ENCODE measurements at regions not wholly inside any gene's neighbourhood (a gene's known extent, or its start where the extent isn't known, plus 50 kb on each side); places are given as distances from the start of the nearest gene placed in this dataset.

DNA sequence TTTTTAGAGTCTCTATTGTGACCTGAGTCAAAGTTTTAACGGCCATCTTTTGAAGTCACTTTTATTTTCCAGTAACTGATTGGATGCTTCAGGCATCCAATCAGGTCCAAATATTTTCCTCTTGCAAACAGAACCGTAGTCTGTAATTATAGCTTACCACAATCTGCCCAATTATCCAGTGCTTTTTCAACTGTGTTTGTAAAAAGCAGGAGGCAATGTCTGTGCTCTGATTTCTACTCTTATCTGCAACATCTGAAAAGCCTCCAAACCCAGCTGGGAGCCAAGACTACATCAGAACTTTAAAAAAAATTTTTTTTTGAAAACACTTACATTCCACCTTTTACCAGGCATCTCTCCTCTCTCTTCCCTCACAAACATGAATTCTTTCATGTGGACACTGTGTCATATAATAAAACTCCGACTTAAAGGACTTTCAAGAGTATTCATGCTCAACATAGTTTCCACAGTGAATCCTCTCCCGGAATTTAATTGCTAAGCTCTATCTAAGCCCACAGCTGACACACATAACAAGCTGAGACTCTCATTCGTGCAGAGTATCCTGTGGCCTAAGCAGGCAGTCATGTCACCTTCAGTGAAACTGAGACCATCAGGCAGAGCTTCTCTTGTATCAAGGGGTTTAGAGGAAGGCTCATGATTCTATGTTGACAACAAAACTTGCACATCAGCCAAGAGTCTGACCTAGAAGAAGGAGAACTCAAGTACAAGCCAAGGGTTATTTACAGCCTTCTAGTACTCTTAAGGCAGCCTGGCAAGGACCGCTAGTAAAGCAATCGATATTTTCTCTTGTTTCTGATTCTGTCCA, 272.7 kb downstream of the TLE1 start:
- Mint-ChIP-seq H3K36me3 (ENCODE audit: insufficient read depth) (no peaks in the 10 kb centered on the region), H3K4me1 (no peaks in the 10 kb centered on the region), H3K27ac (ENCODE audit: low read depth) (no peak overlapping the region), H3K27me3 (no peaks in the 10 kb centered on the region), H3K9me3 (peaks cover 11% of the 10 kb centered on the region), H3K4me3 (no peak overlapping the region)
- DNase-seq (ENCODE audit: low spot score in 2 of 2) = no peak
- no peak for ATAC-seq (replicated peaks; ENCODE audit: extremely low read depth, poor library complexity, severe bottlenecking)

DNA sequence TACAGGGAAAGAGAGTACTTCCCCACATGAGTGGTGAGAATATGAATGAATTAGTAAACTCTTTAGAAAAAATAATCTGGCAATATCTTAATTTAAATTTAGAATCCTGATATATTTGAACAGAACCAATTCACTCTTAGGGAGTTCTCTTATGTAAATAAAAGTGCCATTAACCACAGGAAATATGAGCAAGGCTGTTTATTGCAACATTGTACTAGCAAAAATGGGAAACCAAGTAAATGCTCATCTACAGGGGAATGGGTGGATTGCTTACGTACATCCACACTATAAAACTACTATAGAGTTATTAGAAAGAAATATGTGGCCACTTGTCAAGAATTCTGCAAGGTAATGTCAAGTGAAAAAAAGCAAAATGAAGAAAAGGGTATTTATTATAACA, 274.5 kb downstream of the TLE1 start:
- ATAC-seq (replicated peaks; ENCODE audit: extremely low read depth, poor library complexity, severe bottlenecking) (no peak), DNase-seq (ENCODE audit: low spot score in 2 of 2) (no peak)
- no peak overlapping the region for H3K4me3 Mint-ChIP-seq
- H3K27me3 Mint-ChIP-seq = no peaks in the 10 kb centered on the region
- no peak overlapping the region for H3K27ac Mint-ChIP-seq (ENCODE audit: low read depth)
- peaks cover 11% of the 10 kb centered on the region for H3K9me3 Mint-ChIP-seq
- no peaks in the 10 kb centered on the region for H3K4me1 Mint-ChIP-seq
- H3K36me3 Mint-ChIP-seq (ENCODE audit: insufficient read depth) = no peaks in the 10 kb centered on the region

DNA sequence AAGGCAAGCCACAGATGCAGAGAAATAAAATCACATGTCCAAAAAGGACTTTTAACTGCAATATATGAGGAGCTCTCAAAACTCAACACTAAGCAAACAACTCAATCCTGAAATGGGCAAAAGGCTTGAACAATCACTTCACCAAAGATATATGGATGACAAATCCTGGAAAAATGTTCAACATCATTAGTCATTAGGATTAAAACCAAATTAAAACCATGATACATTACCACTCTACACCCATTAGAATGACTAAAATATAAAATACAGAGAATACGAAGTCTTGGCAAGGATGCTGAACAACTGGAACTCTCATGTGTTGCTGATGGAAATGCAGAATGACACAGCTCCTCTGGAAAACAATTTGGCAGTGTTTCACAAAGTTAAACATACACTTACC, 277.4 kb downstream of the TLE1 start:
- H3K4me1 Mint-ChIP-seq = no peaks in the 10 kb centered on the region
- no peak overlapping the region for H3K4me3 Mint-ChIP-seq
- peaks cover 13% of the 10 kb centered on the region for H3K9me3 Mint-ChIP-seq
- DNase-seq (ENCODE audit: low spot score in 2 of 2) (no peak), ATAC-seq (replicated peaks; ENCODE audit: extremely low read depth, poor library complexity, severe bottlenecking) (no peak)
- peaks cover 2% of the 10 kb centered on the region for H3K36me3 Mint-ChIP-seq (ENCODE audit: insufficient read depth)
- no peaks in the 10 kb centered on the region for H3K27me3 Mint-ChIP-seq
- H3K27ac Mint-ChIP-seq (ENCODE audit: low read depth) = no peak overlapping the region

DNA sequence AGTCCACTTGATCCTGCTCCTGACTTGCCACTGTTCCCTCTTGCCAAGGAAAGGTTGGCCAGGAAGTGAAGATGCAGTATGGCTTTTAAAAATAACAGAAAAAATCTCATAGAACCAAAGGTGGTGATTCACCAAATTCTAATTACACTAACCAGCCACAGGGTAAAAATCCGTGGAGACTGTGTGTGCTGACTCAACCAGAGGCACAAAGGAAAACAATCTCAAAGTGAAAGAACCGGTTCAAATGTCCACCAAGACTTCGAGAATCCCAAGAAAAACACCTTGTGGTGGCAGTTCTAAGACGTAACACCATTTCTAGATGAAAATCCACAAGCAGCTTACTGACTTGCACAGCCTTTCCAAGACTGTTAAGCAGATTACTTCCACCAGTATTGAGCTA, 279.1 kb downstream of the TLE1 start:
- H3K27ac Mint-ChIP-seq (ENCODE audit: low read depth) = no peak overlapping the region
- peaks cover 7% of the 10 kb centered on the region for H3K9me3 Mint-ChIP-seq
- H3K4me1 Mint-ChIP-seq = no peaks in the 10 kb centered on the region
- DNase-seq (ENCODE audit: low spot score in 2 of 2) (no peak), ATAC-seq (replicated peaks; ENCODE audit: extremely low read depth, poor library complexity, severe bottlenecking) (no peak)
- peaks cover 2% of the 10 kb centered on the region for H3K36me3 Mint-ChIP-seq (ENCODE audit: insufficient read depth)
- no peaks in the 10 kb centered on the region for H3K27me3 Mint-ChIP-seq
- no peak overlapping the region for H3K4me3 Mint-ChIP-seq

DNA sequence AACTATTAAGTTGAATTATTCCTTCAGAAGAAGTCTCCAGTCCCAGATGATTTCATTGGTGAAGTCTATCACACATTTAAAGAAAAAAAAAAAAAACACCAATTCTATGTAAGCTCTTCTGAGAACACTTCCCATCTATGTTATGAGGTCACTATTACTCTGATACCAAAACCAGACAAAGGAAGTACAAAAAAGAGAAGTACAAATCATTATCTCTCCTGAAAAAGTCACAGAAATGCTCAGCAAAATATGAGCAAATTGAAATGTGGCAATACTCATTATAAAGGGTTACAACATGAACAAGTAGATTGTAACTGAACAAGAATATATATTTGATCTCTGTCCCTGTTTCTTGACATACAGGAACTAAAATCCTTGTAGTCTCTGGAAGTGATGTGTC, 280.4 kb downstream of the TLE1 start:
- H3K27me3 Mint-ChIP-seq = no peaks in the 10 kb centered on the region

DNA sequence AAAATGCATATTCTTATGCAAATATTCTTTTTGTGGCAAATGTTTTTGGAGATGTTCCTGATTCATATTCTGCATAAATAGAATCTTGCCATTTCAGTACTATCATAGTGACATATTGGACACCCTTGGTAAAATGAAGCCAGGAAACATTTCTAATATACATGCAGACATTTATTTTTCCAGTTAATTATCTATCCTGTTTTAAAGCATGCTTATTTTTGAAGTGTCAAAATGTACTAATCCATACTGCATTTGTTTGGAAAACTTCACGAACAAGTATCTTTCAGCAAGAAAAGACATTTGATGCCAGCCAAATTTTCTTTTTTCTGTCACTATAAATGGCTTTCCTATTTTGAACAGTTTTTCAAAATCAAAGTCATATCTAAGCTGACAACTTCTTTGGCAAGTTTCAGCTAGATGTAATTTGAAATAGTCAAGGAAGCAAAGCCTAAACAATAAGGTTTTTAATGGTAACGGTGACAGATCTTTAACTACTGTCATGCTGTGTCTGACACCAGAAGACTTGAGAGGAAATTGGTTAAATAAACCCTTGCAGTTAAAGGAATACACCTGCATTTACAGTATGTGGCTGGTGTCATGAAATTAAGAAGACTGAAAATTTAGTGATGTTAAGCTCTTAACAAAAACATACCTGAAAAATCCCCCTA, 284.3 kb downstream of the TLE1 start:
- Mint-ChIP-seq H3K27me3 (no peaks in the 10 kb centered on the region), H3K4me1 (no peaks in the 10 kb centered on the region), H3K9me3 (peaks cover 23% of the 10 kb centered on the region), H3K4me3 (no peak overlapping the region), H3K36me3 (ENCODE audit: insufficient read depth) (peaks cover 4% of the 10 kb centered on the region), H3K27ac (ENCODE audit: low read depth) (no peak overlapping the region)
- ATAC-seq (replicated peaks; ENCODE audit: extremely low read depth, poor library complexity, severe bottlenecking) = no peak
- DNase-seq (ENCODE audit: low spot score in 2 of 2) = no peak

More for the DNA sequence above, 280.4 kb downstream of the TLE1 start:
- Mint-ChIP-seq H3K36me3 (ENCODE audit: insufficient read depth) (peaks cover 2% of the 10 kb centered on the region), H3K4me3 (no peak overlapping the region), H3K4me1 (no peaks in the 10 kb centered on the region), H3K9me3 (peaks cover 13% of the 10 kb centered on the region), H3K27ac (ENCODE audit: low read depth) (no peak overlapping the region)
- DNase-seq (ENCODE audit: low spot score in 2 of 2) (no peak), ATAC-seq (replicated peaks; ENCODE audit: extremely low read depth, poor library complexity, severe bottlenecking) (no peak)

DNA sequence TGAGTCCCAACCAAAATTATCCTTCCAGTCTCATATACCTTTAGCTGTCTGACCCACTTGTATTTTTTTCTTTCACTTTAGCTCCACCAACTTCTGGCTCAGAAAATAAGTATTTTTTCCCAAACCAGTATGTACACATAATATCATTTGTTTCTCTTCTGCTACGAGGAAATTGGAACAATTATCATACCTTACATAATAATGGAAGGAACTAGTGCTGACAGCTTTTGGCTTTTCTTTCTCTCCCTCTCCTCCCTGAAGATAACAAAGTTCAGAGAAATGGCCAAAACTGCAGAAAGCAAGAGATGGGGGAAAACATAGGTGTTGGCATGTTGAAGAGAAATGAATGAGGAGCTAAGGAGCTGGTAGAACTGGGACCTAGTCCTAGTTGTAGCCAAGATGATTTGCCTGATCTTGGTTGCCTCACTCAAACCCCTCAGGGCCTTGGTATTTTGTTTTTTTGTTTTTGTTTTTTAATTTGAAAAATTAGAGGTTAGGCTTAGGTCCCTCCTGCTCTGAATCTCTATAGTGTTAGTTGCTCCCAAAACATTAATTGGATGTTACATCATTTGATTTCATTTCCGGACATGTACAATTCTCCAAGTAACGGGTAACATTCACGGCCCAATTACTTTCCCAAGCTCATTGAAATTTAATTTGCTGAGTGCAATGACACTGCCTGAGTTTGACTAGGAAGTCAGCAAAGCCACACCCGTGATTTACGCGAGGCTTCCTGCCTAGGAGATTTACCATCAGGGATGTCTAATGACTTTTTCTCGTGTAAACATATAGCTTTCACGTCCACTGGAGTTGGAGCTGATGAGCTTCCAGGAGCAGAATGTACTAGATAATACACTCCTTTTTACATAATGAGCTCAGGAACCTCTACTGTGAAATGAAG, 291.6 kb downstream of the TLE1 start:
- H3K9me3 Mint-ChIP-seq = peaks cover 32% of the 10 kb centered on the region
- H3K27ac Mint-ChIP-seq (ENCODE audit: low read depth) = no peak overlapping the region
- DNase-seq (ENCODE audit: low spot score in 2 of 2) = no peak
- H3K4me1 Mint-ChIP-seq = no peaks in the 10 kb centered on the region
- no peak overlapping the region for H3K4me3 Mint-ChIP-seq
- H3K36me3 Mint-ChIP-seq (ENCODE audit: insufficient read depth) = peaks cover 2% of the 10 kb centered on the region
- ATAC-seq (replicated peaks; ENCODE audit: extremely low read depth, poor library complexity, severe bottlenecking) = no peak
- H3K27me3 Mint-ChIP-seq = no peaks in the 10 kb centered on the region

DNA sequence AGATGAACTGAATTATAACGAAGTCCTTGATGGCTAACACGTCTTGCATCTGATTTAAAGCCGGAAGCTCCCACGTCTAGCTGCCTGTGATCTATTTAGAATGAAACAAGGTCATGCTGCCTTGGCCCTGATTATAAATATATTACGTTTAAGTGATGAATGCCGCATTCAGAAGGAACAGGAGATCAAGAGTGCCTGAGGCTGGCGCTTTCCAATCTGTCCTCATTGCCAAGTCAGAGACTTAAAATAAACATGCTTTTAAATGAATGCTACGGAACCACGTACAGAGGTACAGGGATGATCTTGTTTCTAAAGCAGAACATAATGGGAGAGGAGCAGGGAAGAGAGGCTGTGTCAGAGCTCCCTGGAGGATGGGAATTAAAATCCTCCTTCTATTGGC, 292.8 kb downstream of the TLE1 start:
- Mint-ChIP-seq H3K27ac (ENCODE audit: low read depth) (no peak overlapping the region), H3K9me3 (peaks cover 31% of the 10 kb centered on the region), H3K4me3 (no peak overlapping the region), H3K4me1 (no peaks in the 10 kb centered on the region), H3K36me3 (ENCODE audit: insufficient read depth) (no peaks in the 10 kb centered on the region), H3K27me3 (no peaks in the 10 kb centered on the region)
- DNase-seq (ENCODE audit: low spot score in 2 of 2) (no peak), ATAC-seq (replicated peaks; ENCODE audit: extremely low read depth, poor library complexity, severe bottlenecking) (no peak)

DNA sequence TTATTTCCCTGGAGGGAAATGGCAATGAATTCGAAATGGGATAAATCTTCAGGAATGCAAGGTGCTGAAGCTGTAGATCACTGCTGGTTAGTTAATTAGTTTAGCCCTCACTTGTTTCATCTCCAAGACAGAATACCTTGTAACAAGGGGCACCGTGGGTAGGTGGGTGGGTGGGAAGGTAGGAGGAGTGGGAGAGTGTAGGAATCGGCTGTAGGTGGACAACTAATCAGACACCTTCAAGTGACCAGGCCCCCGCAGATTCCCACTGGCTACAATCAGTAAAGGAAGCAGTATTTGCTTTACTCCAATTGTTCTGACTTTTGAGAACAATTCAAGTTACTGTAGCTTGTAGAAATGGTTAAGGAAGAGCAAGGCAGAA, 293.7 kb downstream of the TLE1 start:
- DNase-seq (ENCODE audit: low spot score in 2 of 2) = no peak
- no peaks in the 10 kb centered on the region for H3K27me3 Mint-ChIP-seq
- no peak for ATAC-seq (replicated peaks; ENCODE audit: extremely low read depth, poor library complexity, severe bottlenecking)
- H3K4me1 Mint-ChIP-seq = no peaks in the 10 kb centered on the region
- H3K9me3 Mint-ChIP-seq = peaks cover 26% of the 10 kb centered on the region
- H3K36me3 Mint-ChIP-seq (ENCODE audit: insufficient read depth) = no peaks in the 10 kb centered on the region
- H3K4me3 Mint-ChIP-seq = no peak overlapping the region
- no peak overlapping the region for H3K27ac Mint-ChIP-seq (ENCODE audit: low read depth)

DNA sequence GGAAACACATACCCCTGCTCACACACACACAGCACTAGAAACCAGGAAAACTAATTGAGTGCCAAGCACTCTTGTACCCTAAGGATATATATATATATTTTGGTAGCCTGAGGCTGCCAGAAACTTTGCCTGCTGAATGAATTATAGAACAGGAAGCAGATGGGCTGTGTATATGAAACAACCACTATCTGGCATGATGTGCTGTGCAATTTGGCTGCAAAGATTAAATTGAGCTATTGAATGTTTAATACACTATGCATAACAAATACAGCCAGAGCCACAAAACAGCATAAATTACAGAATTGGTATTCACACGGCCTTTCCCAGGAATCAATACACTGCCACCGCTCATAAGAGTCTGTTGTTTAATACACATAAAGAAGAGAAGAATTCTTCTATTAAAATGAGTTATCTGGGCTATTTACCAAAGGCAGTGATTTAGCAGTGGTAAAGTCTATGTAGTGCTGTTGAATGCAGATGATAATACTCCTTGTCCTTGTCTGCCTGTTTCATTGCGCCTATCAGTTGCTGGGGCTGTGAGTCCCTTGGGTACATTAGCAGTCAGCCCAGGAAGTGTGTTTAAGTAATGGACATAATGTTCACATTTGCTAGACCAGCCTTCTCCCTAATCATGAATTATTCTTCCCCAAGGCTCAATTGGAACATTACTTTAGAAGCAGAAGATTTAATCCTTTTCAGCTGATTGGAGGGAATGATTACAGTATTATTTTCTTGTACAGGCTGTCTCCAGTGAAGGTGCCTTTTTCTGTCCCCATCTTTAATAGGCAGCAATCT, 294.3 kb downstream of the TLE1 start:
- H3K4me3 Mint-ChIP-seq = no peak overlapping the region
- ATAC-seq (replicated peaks; ENCODE audit: extremely low read depth, poor library complexity, severe bottlenecking) (no peak), DNase-seq (ENCODE audit: low spot score in 2 of 2) (no peak)
- peaks cover 27% of the 10 kb centered on the region for H3K9me3 Mint-ChIP-seq
- no peaks in the 10 kb centered on the region for H3K36me3 Mint-ChIP-seq (ENCODE audit: insufficient read depth)
- no peaks in the 10 kb centered on the region for H3K4me1 Mint-ChIP-seq
- H3K27me3 Mint-ChIP-seq = no peaks in the 10 kb centered on the region
- no peak overlapping the region for H3K27ac Mint-ChIP-seq (ENCODE audit: low read depth)

DNA sequence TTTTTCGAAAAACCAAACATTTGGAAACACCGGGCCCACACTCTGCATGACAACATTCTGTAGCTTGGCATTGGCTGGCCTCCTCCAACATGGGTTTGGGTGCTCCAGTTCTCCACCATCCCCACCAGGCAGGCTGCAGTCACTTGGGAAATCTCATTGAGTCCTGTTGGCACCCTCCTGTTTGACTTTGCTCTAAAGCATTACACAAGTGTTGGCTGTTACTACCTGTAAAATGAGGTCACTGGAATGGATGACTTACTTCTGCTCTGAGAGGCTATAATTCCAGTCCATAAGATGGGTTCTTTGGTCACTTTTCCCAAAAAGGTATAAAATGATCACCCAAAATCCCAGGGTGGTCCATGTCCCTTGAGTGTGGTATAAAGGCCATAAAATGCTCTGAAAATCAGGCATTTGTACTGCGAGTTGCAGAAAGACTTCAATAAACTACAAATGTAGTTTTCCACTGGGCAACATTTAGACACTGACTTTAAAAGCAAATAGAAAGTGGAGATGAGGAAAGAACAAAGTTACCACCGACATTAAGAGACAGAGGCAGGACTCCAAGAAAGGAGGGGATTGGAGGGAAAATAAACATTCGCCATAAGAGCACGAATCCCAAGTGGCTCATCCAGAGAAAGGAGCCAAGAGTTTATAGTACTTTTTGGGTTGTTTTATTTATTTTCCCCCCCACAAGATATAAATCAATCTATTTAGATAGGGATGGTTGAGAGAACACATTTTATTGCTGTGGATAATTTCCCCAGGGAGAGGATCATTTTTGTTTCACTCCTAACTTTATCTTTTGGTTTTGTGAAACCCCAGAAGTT, 295.1 kb downstream of the TLE1 start:
- Mint-ChIP-seq H3K27ac (ENCODE audit: low read depth) (no peak overlapping the region), H3K9me3 (peaks cover 30% of the 10 kb centered on the region), H3K36me3 (ENCODE audit: insufficient read depth) (no peaks in the 10 kb centered on the region), H3K4me1 (no peaks in the 10 kb centered on the region), H3K4me3 (no peak overlapping the region), H3K27me3 (no peaks in the 10 kb centered on the region)
- DNase-seq (ENCODE audit: low spot score in 2 of 2) (no peak), ATAC-seq (replicated peaks; ENCODE audit: extremely low read depth, poor library complexity, severe bottlenecking) (no peak)

Data from central memory CD8-positive, alpha-beta T cell (primary cell).